Thymus (tissue), 11 donors: ENCODE measurements at regions not wholly inside any gene's neighbourhood (a gene's known extent, or its start where the extent isn't known, plus 50 kb on each side); places are given as distances from the start of the nearest gene placed in this dataset.

ENCODE experiments used
- DNase-seq, 9 donors: peaks; one replicate each; pipeline ENCODE4 v3.0.0-alpha.2; 2013; ENCODE audit warnings: low spot score in 9 of 9, low read depth in 6 of 9, missing footprints in 1 of 9
- H3K27ac ChIP-seq, 2 donors: one replicate each; pipeline ENCODE4 v1.5.1; 2013; ENCODE audit warnings: control low read depth in 1 of 2, low read depth in 1 of 2, low read length in 1 of 2, mild to moderate bottlenecking in 1 of 2, moderate library complexity in 1 of 2
- H3K27me3 ChIP-seq, 2 donors: one replicate each; pipeline ENCODE4 v1.5.1; 2013; ENCODE audit warnings: low read length in 1 of 2; ENCODE audit not compliant: control insufficient read depth in 2 of 2, insufficient read depth in 1 of 2
- H3K36me3 ChIP-seq, 2 donors: one replicate each; pipeline ENCODE4 v1.5.1; 2013; ENCODE audit warnings: low read length in 1 of 2, mild to moderate bottlenecking in 1 of 2, moderate library complexity in 1 of 2; ENCODE audit not compliant: control insufficient read depth in 2 of 2, insufficient read depth in 2 of 2
- H3K4me1 ChIP-seq, 2 donors: one replicate each; pipeline ENCODE4 v1.5.1; 2013; ENCODE audit warnings: low read length in 2 of 2; ENCODE audit not compliant: control insufficient read depth in 2 of 2, insufficient read depth in 2 of 2
- H3K4me3 ChIP-seq, 2 donors: one replicate each; pipeline ENCODE4 v1.5.1; 2013; ENCODE audit warnings: low read length in 2 of 2, control low read depth in 1 of 2, mild to moderate bottlenecking in 1 of 2
- H3K9me3 ChIP-seq, 2 donors: one replicate each; pipeline ENCODE4 v1.5.1; 2013; ENCODE audit warnings: low read length in 1 of 2, mild to moderate bottlenecking in 1 of 2; ENCODE audit not compliant: control insufficient read depth in 2 of 2, insufficient read depth in 1 of 2
- WGBS: extraction: QIAGEN DNeasy Blood & Tissue Kit; methylation state at CpG from one replicate; pipeline ENCODE4 v1.1.7; 2013; 5-methylcytosine and 5-hydroxymethylcytosine counted together
- donor health status: healthy.

DNA sequence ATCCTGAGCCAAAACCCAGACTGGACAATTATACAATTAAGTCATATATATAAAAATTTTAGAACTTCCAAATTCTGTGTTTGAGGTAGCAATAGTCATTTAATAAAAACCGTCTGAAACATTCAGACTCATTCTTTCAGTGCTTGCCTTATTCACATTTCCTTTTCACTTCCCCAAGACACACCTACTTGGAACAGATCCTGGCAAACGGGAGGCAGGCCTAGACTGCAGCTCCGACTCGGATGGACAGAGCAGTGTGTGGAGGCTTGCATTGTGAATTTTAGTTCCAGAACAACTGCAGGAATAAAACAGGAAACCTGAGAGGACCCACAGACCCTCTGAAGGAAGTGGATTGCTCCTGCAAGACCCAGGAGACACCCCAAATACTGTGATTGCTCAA, 341.4 kb downstream of the CNTN3 start:
- no peak for DNase-seq
- Histone ChIP-seq H3K36me3 (no peaks in the 10 kb centered on the region), H3K4me3 (no peak overlapping the region), H3K27ac (no peak overlapping the region), H3K9me3 (no peaks in the 10 kb centered on the region), H3K4me1 (no peaks in the 10 kb centered on the region), H3K27me3 (no peaks in the 10 kb centered on the region)
- WGBS, result 78% methylated on average over 4 of the region's 4 CpGs

GRCh38 chr3:74271541-74271940, 342.9 kb downstream of the CNTN3 start:
- H3K9me3 ChIP-seq, result no peaks in the 10 kb centered on the region
- H3K4me1 ChIP-seq, result no peaks in the 10 kb centered on the region
- H3K27me3 ChIP-seq, result no peaks in the 10 kb centered on the region
- no peak overlapping the region for H3K4me3 ChIP-seq
- no peaks in the 10 kb centered on the region for H3K36me3 ChIP-seq
- WGBS, result 94% methylated on average over 4 of the region's 4 CpGs
- DNase-seq, result no peak
- no peak overlapping the region for H3K27ac ChIP-seq

DNA sequence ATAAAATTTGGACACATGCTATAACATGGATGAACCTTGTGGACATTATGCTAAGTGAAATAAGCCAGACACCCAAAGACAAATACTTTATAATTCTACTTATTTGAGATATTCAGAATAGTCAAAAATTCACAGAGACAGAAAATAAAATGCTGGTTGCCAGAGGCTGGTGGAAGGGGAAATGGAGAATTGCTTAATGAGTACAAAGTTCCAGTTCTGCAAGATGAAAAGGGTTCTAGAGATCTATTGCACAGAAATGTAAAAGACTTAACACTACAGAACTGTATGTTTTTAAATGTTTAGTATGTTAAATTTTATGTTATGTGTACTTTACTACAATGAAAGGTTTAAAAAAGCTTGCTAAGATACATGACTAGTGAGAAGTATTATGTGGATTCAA, 344.8 kb downstream of the CNTN3 start:
- Histone ChIP-seq H3K36me3 (no peaks in the 10 kb centered on the region), H3K27me3 (no peaks in the 10 kb centered on the region), H3K4me1 (no peaks in the 10 kb centered on the region), H3K9me3 (no peaks in the 10 kb centered on the region), H3K27ac (no peak overlapping the region), H3K4me3 (no peak overlapping the region)
- DNase-seq, result no peak

DNA sequence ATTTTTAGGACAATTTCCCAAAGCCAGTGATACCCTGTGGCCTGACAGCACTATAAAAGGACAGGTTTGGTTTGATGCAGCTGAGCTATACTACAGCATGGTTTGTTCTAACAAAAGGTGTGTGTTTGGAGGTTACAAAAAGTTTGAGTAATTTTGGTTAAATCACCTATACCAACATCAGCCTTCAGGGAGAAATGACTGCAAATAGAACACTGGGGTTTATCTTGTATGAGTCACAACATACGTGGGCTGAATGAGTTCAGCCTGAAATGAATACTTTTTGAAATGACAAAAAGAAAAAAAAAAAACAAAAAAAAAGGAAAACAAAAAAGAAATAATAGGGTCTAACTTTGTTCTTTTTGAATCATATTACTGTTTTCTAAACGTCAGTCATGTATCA, 345.7 kb downstream of the CNTN3 start:
- Histone ChIP-seq H3K9me3 (no peaks in the 10 kb centered on the region), H3K27ac (no peak overlapping the region), H3K4me1 (no peaks in the 10 kb centered on the region), H3K27me3 (no peaks in the 10 kb centered on the region), H3K4me3 (no peak overlapping the region), H3K36me3 (no peaks in the 10 kb centered on the region)
- DNase-seq, result no peak
- WGBS, result 70% methylated on average over 2 of the region's 2 CpGs

DNA sequence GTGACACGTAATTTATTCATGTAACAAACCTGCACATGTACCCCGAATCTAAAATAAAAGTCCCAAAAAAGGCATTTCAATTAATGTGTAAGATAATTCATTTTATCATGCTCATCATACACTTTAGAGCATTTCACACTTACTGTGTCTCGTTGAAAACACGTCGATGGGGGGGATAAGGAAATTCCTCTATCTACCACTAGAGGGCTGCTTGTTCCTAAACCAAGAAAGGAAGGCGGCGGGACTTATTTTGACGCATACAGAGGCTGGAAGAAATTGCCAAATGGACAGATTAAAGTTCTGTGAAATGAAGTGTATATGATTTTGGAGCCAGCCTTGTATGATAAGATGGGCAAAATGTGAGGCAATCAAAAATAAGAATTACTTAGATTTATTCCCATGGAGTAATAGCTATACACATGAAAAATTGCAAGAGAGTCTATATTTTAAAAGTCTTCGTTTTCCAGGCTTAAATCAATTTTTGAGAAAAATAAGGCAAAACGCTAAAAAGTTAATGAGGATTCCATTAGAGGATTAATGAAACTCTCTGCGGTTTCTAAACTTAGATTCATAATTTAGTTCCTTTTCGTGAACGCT, 346.8 kb downstream of the CNTN3 start:
- no peak overlapping the region for H3K27ac ChIP-seq
- no peaks in the 10 kb centered on the region for H3K4me1 ChIP-seq
- peak in 6 of 9 donors; percentile 1 to 31 (median 4) for DNase-seq
- H3K27me3 ChIP-seq, result no peaks in the 10 kb centered on the region
- 48% methylated on average over 13 of the region's 13 CpGs for WGBS
- no peak overlapping the region for H3K4me3 ChIP-seq
- no peaks in the 10 kb centered on the region for H3K9me3 ChIP-seq
- H3K36me3 ChIP-seq, result no peaks in the 10 kb centered on the region

GRCh38 chr3:74267131-74267530, 347.3 kb downstream of the CNTN3 start:
- Histone ChIP-seq H3K4me1 (no peaks in the 10 kb centered on the region), H3K27me3 (no peaks in the 10 kb centered on the region), H3K4me3 (no peak overlapping the region), H3K27ac (no peak overlapping the region), H3K9me3 (no peaks in the 10 kb centered on the region), H3K36me3 (no peaks in the 10 kb centered on the region)
- DNase-seq, result no peak
- WGBS, result 79% methylated on average over 5 of the region's 5 CpGs

GRCh38 chr3:74265069-74265468, 349.4 kb downstream of the CNTN3 start:
- Histone ChIP-seq H3K27me3 (no peaks in the 10 kb centered on the region), H3K4me1 (no peaks in the 10 kb centered on the region), H3K4me3 (no peak overlapping the region), H3K36me3 (no peaks in the 10 kb centered on the region), H3K9me3 (no peaks in the 10 kb centered on the region), H3K27ac (no peak overlapping the region)
- DNase-seq, result no peak
- 84% methylated on average over 1 of the region's 1 CpG for WGBS

GRCh38 chr3:74263031-74263430, 351.4 kb downstream of the CNTN3 start:
- no peaks in the 10 kb centered on the region for H3K9me3 ChIP-seq
- no peak for DNase-seq
- 95% methylated on average over 1 of the region's 1 CpG for WGBS

GRCh38 chr3:74233091-74233490, 381.4 kb downstream of the CNTN3 start:
- Histone ChIP-seq H3K4me1 (no peaks in the 10 kb centered on the region), H3K27me3 (no peaks in the 10 kb centered on the region), H3K9me3 (no peaks in the 10 kb centered on the region), H3K36me3 (no peaks in the 10 kb centered on the region), H3K27ac (no peak overlapping the region), H3K4me3 (no peak overlapping the region)
- WGBS, result 88% methylated on average over 3 of the region's 3 CpGs
- no peak for DNase-seq

More at GRCh38 chr3:74263031-74263430, 351.4 kb downstream of the CNTN3 start:
- no peaks in the 10 kb centered on the region for H3K36me3 ChIP-seq
- no peak overlapping the region for H3K27ac ChIP-seq
- no peaks in the 10 kb centered on the region for H3K27me3 ChIP-seq
- no peaks in the 10 kb centered on the region for H3K4me1 ChIP-seq
- no peak overlapping the region for H3K4me3 ChIP-seq

GRCh38 chr3:74217467-74217866, 397.0 kb downstream of the CNTN3 start:
- no peak for DNase-seq
- H3K27ac ChIP-seq, result no peak overlapping the region
- peaks cover 0 to 4% of the 10 kb centered on the region in 2 donors for H3K9me3 ChIP-seq
- H3K4me3 ChIP-seq, result no peak overlapping the region
- 75% methylated on average over 3 of the region's 3 CpGs for WGBS
- no peaks in the 10 kb centered on the region for H3K4me1 ChIP-seq
- H3K36me3 ChIP-seq, result no peaks in the 10 kb centered on the region
- no peaks in the 10 kb centered on the region for H3K27me3 ChIP-seq
